Right lobe of liver (tissue), 4 donors: ENCODE measurements at regions not wholly inside any gene's neighbourhood (a gene's known extent, or its start where the extent isn't known, plus 50 kb on each side); places are given as distances from the start of the nearest gene placed in this dataset.

Source experiments
- CTCF ChIP-seq, 4 donors: fragments of 200-600 bp in 3 of 4; fragments of 450-650 bp in 1 of 4; IDR thresholded peaks; one replicate each; pipeline versions ENCODE4 v1.5.1 to v1.8.0; 2016 to 2022; ENCODE audit warnings: antibody characterized with exemption in 4 of 4, mild to moderate bottlenecking in 2 of 4
- POLR2A ChIP-seq: fragments of 450-650 bp; IDR thresholded peaks from one replicate; pipeline ENCODE4 v1.6.1; 2017; ENCODE audit warnings: antibody characterized with exemption, mild to moderate bottlenecking
- donor health status: DM: no; HTN: no; CAD: no.
- donor health status: DM: no; HTN: no; CAD: no.
- donor health status: DM: no; HTN: yes; CAD: no.

GRCh38 chr9:11871852-11872251, 821.3 kb upstream of the TYRP1 start:
- no peak for TF ChIP-seq POLR2A
- TF ChIP-seq CTCF (IDR thresholded peaks at IDR 0.05) = no peak
